SKM-1 (cell line): ENCODE measurements at regions not wholly inside any gene's neighbourhood (a gene's known extent, or its start where the extent isn't known, plus 50 kb on each side); places are given as distances from the start of the nearest gene placed in this dataset.

Experiments
- DNase-seq: peaks from one replicate; lab custom pipeline; 2025; ENCODE audit not compliant: unreplicated experiment; lab: John Stamatoyannopoulos, UW

GRCh38 chr1:68332041-68332440, 99.7 kb upstream of the WLS start:
- DNase-seq, result no peak

GRCh38 chr1:68331117-68331865, 99.0 kb upstream of the WLS start:
- no peak for DNase-seq

- DNase-seq, result no peak
Measured at GRCh38 chr1:68330391-68330790, 98.1 kb upstream of the WLS start.

GRCh38 chr1:68329096-68329835, 96.9 kb upstream of the WLS start:
- no peak for DNase-seq

- no peak for DNase-seq
Measured at GRCh38 chr1:68328490-68328889, 96.2 kb upstream of the WLS start.

- DNase-seq, result no peak
Measured at GRCh38 chr1:68327414-68327813, 95.1 kb upstream of the WLS start.

GRCh38 chr1:68326481-68326880, 94.2 kb upstream of the WLS start:
- DNase-seq, result no peak

- DNase-seq, result no peak
Measured at GRCh38 chr1:68324316-68324715, 92.0 kb upstream of the WLS start.

GRCh38 chr1:68322837-68323687, 90.7 kb upstream of the WLS start:
- DNase-seq, result no peak

GRCh38 chr1:68322096-68322495, 89.8 kb upstream of the WLS start:
- DNase-seq, result no peak

- DNase-seq, result no peak
Measured at GRCh38 chr1:68321084-68321685, 88.9 kb upstream of the WLS start.

- DNase-seq, result no peak
Measured at GRCh38 chr1:68320349-68320748, 88.0 kb upstream of the WLS start.

- DNase-seq, result no peak
Measured at GRCh38 chr1:68319907-68320306, 87.6 kb upstream of the WLS start.

- no peak for DNase-seq
Measured at GRCh38 chr1:68317543-68317942, 85.2 kb upstream of the WLS start.

GRCh38 chr1:68314151-68314780, 81.9 kb upstream of the WLS start:
- DNase-seq, result no peak

- no peak for DNase-seq
Measured at GRCh38 chr1:68313735-68314134, 81.4 kb upstream of the WLS start.

- no peak for DNase-seq
Measured at GRCh38 chr1:68308034-68308433, 75.7 kb upstream of the WLS start.

GRCh38 chr1:68307378-68307787, 75.1 kb upstream of the WLS start:
- no peak for DNase-seq

- no peak for DNase-seq
Measured at GRCh38 chr1:68301471-68302001, 69.2 kb upstream of the WLS start.

GRCh38 chr1:68294367-68295066, 62.2 kb upstream of the WLS start:
- no peak for DNase-seq
